ENCODE measurements at regions not wholly inside any gene's neighbourhood (a gene's known extent, or its start where the extent isn't known, plus 50 kb on each side); places are given as distances from the start of the nearest gene placed in this dataset.

DNA sequence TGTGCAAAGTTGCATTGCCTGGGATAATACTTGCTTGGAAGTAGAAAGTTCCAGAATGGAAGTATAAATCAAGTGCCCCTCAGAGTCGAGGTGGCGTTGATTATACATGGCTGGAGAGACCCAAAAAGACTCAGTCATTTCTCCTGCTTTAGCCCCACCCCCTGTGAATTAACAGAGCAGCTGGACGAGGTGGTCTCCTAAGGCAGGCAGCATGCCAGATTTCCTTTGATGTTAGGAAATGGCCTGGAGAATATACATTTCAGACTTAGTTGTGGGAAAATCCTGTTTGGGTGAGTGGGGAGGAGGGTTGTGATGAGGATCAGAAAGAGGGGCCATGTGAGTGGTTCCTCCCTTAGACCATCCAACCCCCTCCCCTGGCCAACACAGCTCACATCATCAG, 406.1 kb upstream of the TMPO start:
- Histone ChIP-seq H3K9me1 (ENCODE audit: control insufficient read depth, insufficient read depth, low read length) (no peaks in the 10 kb centered on the region), H3K79me2 (ENCODE audit: control insufficient read depth, insufficient read depth, low read length) (no peaks in the 10 kb centered on the region), H3K4me2 (ENCODE audit: insufficient read depth, low read length) (no peak overlapping the region), H3K27me3 (ENCODE audit: control insufficient read depth in 2 of 2, insufficient read depth in 2 of 2, low read length in 2 of 2) (no peaks in the 10 kb centered on the region), H3K27ac (ENCODE audit: extremely low read depth, low read depth, low read length) (no peak overlapping the region), H3K36me3 (ENCODE audit: control insufficient read depth, insufficient read depth, low read length) (no peaks in the 10 kb centered on the region), H4K20me1 (replicated peaks; ENCODE audit: control insufficient read depth, insufficient read depth, low read length) (no peaks in the 10 kb centered on the region), H2AFZ (ENCODE audit: low read depth, low read length) (no peak overlapping the region), H3K9me3 (replicated peaks; ENCODE audit: control insufficient read depth, insufficient read depth, low read depth, low read length) (no peaks in the 10 kb centered on the region; the same call in 1 of the 2 replicates), H3K9ac (ENCODE audit: insufficient read depth in 1 of 2, low read depth in 2 of 2, low read length in 2 of 2) (no peak overlapping the region), H3K4me3 (no peak overlapping the region), H3K4me1 (replicated peaks in 1 of 2; ENCODE audit: control insufficient read depth in 2 of 2, insufficient read depth in 2 of 2, low read length in 2 of 2) (no peaks in the 10 kb centered on the region)
- in situ Hi-C loops (cut with MboI) (no loop called here), intact Hi-C loops (cut with micrococcal nuclease) (no loop called here)
- ChIA-PET CTCF (ENCODE audit: low intra/inter-chr PET ratio) (no interaction called here), POLR2A (no interaction called here)
- ATAC-seq: no peak
- TF ChIP-seq RUNX1 (IDR thresholded peaks at IDR 0.05; ENCODE audit: low read depth) (no peak), RBM15 (IDR thresholded peaks at IDR 0.05; ENCODE audit: insufficient read depth, low read length) (no peak), FOXA3 (CRISPR knock-in tag; conservative IDR thresholded peaks at IDR 0.05 in 1 of 2, IDR thresholded peaks at IDR 0.05 in 1 of 2) (no peak), SMARCA4 (IDR thresholded peaks at IDR 0.05) (no peak)
- WGBS (ENCODE audit: insufficient coverage, low coverage, missing lambda C conversion rate): 0% methylated on average over 3 of the region's 3 CpGs
- no peak for DNase-seq (ENCODE audit: extremely low read depth in 1 of 4, low spot score in 3 of 4)
- BruUV-seq (replicated peaks): no TSS peak
- no peak for FAIRE-seq

DNA sequence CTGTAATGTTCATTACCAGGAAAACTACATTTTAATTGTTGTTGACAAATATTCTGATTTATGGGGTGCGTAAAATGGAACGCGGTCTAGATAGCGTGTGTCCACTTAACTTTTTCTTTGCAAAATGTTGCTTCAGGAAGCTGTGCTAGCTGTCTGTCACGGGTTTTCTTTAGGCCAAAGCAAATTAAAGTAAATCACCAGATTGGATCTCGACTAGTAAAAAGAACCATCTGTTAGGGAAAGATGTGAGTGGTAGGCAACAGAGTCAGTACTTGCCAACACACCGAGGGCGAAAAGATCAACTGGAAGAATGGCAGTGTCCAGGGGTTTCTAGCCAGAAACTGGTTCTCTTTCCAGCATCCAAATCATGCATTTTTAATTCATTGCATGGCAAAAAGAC, 404.9 kb upstream of the TMPO start:
- Histone ChIP-seq H3K9me3 (replicated peaks; ENCODE audit: control insufficient read depth, insufficient read depth, low read depth, low read length) (no peaks in the 10 kb centered on the region; the same call in 1 of the 2 replicates), H3K4me2 (ENCODE audit: insufficient read depth, low read length) (no peak overlapping the region), H3K9me1 (ENCODE audit: control insufficient read depth, insufficient read depth, low read length) (no peaks in the 10 kb centered on the region), H4K20me1 (replicated peaks; ENCODE audit: control insufficient read depth, insufficient read depth, low read length) (no peaks in the 10 kb centered on the region), H3K27ac (ENCODE audit: extremely low read depth, low read depth, low read length) (no peak overlapping the region), H3K36me3 (ENCODE audit: control insufficient read depth, insufficient read depth, low read length) (no peaks in the 10 kb centered on the region), H3K4me1 (replicated peaks in 1 of 2; ENCODE audit: control insufficient read depth in 2 of 2, insufficient read depth in 2 of 2, low read length in 2 of 2) (no peaks in the 10 kb centered on the region), H2AFZ (ENCODE audit: low read depth, low read length) (no peak overlapping the region), H3K9ac (ENCODE audit: insufficient read depth in 1 of 2, low read depth in 2 of 2, low read length in 2 of 2) (no peak overlapping the region), H3K79me2 (ENCODE audit: control insufficient read depth, insufficient read depth, low read length) (no peaks in the 10 kb centered on the region), H3K4me3 (no peak overlapping the region), H3K27me3 (ENCODE audit: control insufficient read depth in 2 of 2, insufficient read depth in 2 of 2, low read length in 2 of 2) (no peaks in the 10 kb centered on the region)
- in situ Hi-C loops (cut with MboI): no loop called here
- POLR2A ChIA-PET: no interaction called here
- CTCF ChIA-PET (ENCODE audit: low intra/inter-chr PET ratio): no interaction called here
- ATAC-seq (no peak), DNase-seq (ENCODE audit: extremely low read depth in 1 of 4, low spot score in 3 of 4) (no peak), FAIRE-seq (no peak)
- no TSS peak for BruUV-seq (replicated peaks)
- intact Hi-C loops (cut with micrococcal nuclease): no loop called here
- WGBS (ENCODE audit: insufficient coverage, low coverage, missing lambda C conversion rate): under 1% methylated on average over 8 of the region's 8 CpGs
- TF ChIP-seq CEBPG (CRISPR knock-in tag; IDR thresholded peaks at IDR 0.05): no peak
- TF ChIP-seq CEBPG (tag; conservative IDR thresholded peaks at IDR 0.05 in 1 of 2, IDR thresholded peaks at IDR 0.05 in 1 of 2): no peak
- TF ChIP-seq OTX1 (CRISPR knock-in tag; IDR thresholded peaks at IDR 0.05): no peak
- TF ChIP-seq DACH1 (IDR thresholded peaks at IDR 0.05; ENCODE audit: partially characterized antibody): no peak
- TF ChIP-seq JUN (IDR thresholded peaks at IDR 0.05; ENCODE audit: borderline replicate concordance, low read depth, low read length): no peak
- no peak for TF ChIP-seq JUN (CRISPR knock-in tag; IDR thresholded peaks at IDR 0.05; ENCODE audit: borderline replicate concordance)
- TF ChIP-seq PCBP1 (IDR thresholded peaks at IDR 0.05; ENCODE audit: low read depth, low read length, poor library complexity, severe bottlenecking): no peak
- TF ChIP-seq TCF3 (CRISPR knock-in tag; IDR thresholded peaks at IDR 0.05): no peak
- no peak for TF ChIP-seq CREB1 (IDR thresholded peaks at IDR 0.05)
- TF ChIP-seq CREB1 (CRISPR knock-in tag; IDR thresholded peaks at IDR 0.05): no peak
- TF ChIP-seq, protein P1, sequence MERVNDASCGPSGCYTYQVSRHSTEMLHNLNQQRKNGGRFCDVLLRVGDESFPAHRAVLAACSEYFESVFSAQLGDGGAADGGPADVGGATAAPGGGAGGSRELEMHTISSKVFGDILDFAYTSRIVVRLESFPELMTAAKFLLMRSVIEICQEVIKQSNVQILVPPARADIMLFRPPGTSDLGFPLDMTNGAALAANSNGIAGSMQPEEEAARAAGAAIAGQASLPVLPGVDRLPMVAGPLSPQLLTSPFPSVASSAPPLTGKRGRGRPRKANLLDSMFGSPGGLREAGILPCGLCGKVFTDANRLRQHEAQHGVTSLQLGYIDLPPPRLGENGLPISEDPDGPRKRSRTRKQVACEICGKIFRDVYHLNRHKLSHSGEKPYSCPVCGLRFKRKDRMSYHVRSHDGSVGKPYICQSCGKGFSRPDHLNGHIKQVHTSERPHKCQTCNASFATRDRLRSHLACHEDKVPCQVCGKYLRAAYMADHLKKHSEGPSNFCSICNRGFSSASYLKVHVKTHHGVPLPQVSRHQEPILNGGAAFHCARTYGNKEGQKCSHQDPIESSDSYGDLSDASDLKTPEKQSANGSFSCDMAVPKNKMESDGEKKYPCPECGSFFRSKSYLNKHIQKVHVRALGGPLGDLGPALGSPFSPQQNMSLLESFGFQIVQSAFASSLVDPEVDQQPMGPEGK (CRISPR knock-in tag; IDR thresholded peaks at IDR 0.05; ENCODE audit: borderline replicate concordance): no peak
- TF ChIP-seq NR2F6 (CRISPR knock-in tag; IDR thresholded peaks at IDR 0.05): no peak
- TF ChIP-seq ZNF696 (CRISPR knock-in tag; conservative IDR thresholded peaks at IDR 0.05): no peak
- TF ChIP-seq PCBP2 (IDR thresholded peaks at IDR 0.05; ENCODE audit: low read depth, low read length, poor library complexity, severe bottlenecking): no peak

All from K562 (cell line).